Peyer's patch (tissue), 4 donors: ENCODE measurements at regions not wholly inside any gene's neighbourhood (a gene's known extent, or its start where the extent isn't known, plus 50 kb on each side); places are given as distances from the start of the nearest gene placed in this dataset.

ENCODE experiments used
- POLR2A ChIP-seq, 2 donors: fragments of 450-650 bp; IDR thresholded peaks; one replicate each; pipeline ENCODE4 v1.5.1; 2017; ENCODE audit warnings: antibody characterized with exemption in 2 of 2, mild to moderate bottlenecking in 2 of 2, moderate library complexity in 2 of 2
- TF ChIP-seq, protein P1 (sequence below), 6 experiments: fragments of 450-650 bp in 4 of 6; fragments of 200-600 bp in 2 of 6; sonication (generic) in 1 of 6; IDR thresholded peaks; one replicate each; pipeline ENCODE4 v1.5.1; 2017 to 2019; ENCODE audit warnings: antibody characterized with exemption in 6 of 6, mild to moderate bottlenecking in 3 of 6, moderate library complexity in 1 of 6

DNA sequence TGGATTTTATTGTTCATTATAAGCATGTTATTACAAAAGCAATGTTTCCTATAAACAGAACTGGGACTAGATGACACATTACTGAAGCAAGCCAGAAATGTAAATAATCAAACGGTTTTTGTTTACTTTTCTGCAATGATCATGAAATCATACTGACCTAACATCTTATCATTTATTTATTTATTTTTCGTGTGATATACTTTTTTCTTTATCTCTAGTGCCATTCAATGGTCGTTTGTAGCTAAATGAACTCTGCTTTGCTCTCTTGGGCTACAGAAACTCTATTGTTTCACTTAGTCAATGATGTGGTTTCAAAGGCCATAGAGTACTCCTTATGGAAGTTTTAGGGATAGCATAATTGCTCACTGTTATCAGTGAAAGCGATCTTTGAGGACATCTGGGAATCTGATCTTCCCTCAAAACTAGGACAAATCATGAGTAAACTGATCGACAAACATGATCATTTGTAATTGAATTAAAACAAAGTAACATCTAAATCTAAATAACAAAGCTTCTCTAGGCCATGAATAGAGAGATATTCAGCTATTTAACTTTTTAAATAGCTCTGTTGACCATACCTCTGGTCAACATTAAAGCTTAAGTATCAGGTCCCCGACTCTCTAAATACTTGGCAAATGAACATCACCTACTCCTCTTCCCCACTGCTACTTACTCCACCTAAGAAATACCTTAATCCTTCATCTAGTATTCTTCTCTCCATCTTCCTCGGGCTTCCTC lies 933.4 kb downstream of the TFAP2A start:
- TF ChIP-seq, protein P1, sequence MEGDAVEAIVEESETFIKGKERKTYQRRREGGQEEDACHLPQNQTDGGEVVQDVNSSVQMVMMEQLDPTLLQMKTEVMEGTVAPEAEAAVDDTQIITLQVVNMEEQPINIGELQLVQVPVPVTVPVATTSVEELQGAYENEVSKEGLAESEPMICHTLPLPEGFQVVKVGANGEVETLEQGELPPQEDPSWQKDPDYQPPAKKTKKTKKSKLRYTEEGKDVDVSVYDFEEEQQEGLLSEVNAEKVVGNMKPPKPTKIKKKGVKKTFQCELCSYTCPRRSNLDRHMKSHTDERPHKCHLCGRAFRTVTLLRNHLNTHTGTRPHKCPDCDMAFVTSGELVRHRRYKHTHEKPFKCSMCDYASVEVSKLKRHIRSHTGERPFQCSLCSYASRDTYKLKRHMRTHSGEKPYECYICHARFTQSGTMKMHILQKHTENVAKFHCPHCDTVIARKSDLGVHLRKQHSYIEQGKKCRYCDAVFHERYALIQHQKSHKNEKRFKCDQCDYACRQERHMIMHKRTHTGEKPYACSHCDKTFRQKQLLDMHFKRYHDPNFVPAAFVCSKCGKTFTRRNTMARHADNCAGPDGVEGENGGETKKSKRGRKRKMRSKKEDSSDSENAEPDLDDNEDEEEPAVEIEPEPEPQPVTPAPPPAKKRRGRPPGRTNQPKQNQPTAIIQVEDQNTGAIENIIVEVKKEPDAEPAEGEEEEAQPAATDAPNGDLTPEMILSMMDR (IDR thresholded peaks at IDR 0.05) = no peak
- no peak for TF ChIP-seq POLR2A (IDR thresholded peaks at IDR 0.05)
